Heart right ventricle (tissue), 16 donors: ENCODE measurements at regions not wholly inside any gene's neighbourhood (a gene's known extent, or its start where the extent isn't known, plus 50 kb on each side); places are given as distances from the start of the nearest gene placed in this dataset.

Experiments used
- ATAC-seq, 8 donors: fragments of 200-7000 bp; cut with Tn5 transposase; one replicate each; pipeline ENCODE4 v1.9.1; 2020; ENCODE audit warnings: mild to moderate bottlenecking in 8 of 8, moderate library complexity in 8 of 8, moderate number of reproducible peaks in 1 of 8
- DNase-seq, 2 donors: peaks; one replicate each; pipeline ENCODE4 v3.0.0-alpha.2; 2020
- H3K27ac ChIP-seq, 10 donors: fragments of 200-600 bp; sonication (generic) in 2 of 10; one replicate each; pipeline versions ENCODE4 v1.5.0 to v1.8.0; 2020 to 2022; ENCODE audit warnings: mild to moderate bottlenecking in 3 of 10
- H3K27me3 ChIP-seq, 7 donors: fragments of 200-600 bp; one replicate each; pipeline ENCODE4 v1.8.0; 2021 to 2022; ENCODE audit warnings: mild to moderate bottlenecking in 2 of 7
- H3K36me3 ChIP-seq, 9 donors: fragments of 200-600 bp; sonication (generic) in 1 of 9; one replicate each; pipeline versions ENCODE4 v1.5.0 to v1.8.0; 2020 to 2022; ENCODE audit warnings: mild to moderate bottlenecking in 2 of 9
- H3K4me1 ChIP-seq, 9 donors: fragments of 200-600 bp; sonication (generic) in 1 of 9; one replicate each; pipeline versions ENCODE4 v1.5.0 to v1.8.0; 2020 to 2022; ENCODE audit warnings: mild to moderate bottlenecking in 4 of 9
- H3K4me3 ChIP-seq, 10 donors: fragments of 200-600 bp; sonication (generic) in 2 of 10; one replicate each; pipeline versions ENCODE4 v1.5.0 to v1.8.0; 2020 to 2022; ENCODE audit warnings: mild to moderate bottlenecking in 7 of 10, moderate library complexity in 2 of 10
- H3K9me3 ChIP-seq, 11 donors: fragments of 200-600 bp in 10 of 11; sonication (generic) in 2 of 11; one replicate each; pipeline versions ENCODE4 v1.5.0 to v1.8.0; 2013 to 2022; ENCODE audit warnings: mild to moderate bottlenecking in 2 of 11, control low read depth in 1 of 11, moderate library complexity in 1 of 11
- CTCF ChIP-seq, 9 donors: fragments of 200-600 bp; sonication (generic) in 2 of 9; IDR thresholded peaks; one replicate each; pipeline versions ENCODE4 v1.5.0 to v1.8.0; 2021 to 2022; ENCODE audit warnings: antibody characterized with exemption in 9 of 9, mild to moderate bottlenecking in 5 of 9, moderate library complexity in 1 of 9
- WGBS, 2 donors: extraction: QIAGEN DNeasy Blood & Tissue Kit; methylation state at CpG; one replicate each; pipeline ENCODE4 v1.1.7; 2013; ENCODE audit warnings: inconsistent platforms in 1 of 2; 5-methylcytosine and 5-hydroxymethylcytosine counted together
- intact Hi-C, 10 donors: fragments of 100-400 bp; cut with DNase I; formaldehyde crosslinking; loops; one replicate each; pipeline versions ENCODE4 v1.11.1 to v1.14.2; 2022
- donor health status: Arrhythmogenic right ventricular cardiomyopathy.
- donor health status: ischemic (EF 13 %, LVEDD 7.1; RV severe dilation, severe dysfunction).
- donor health status: healthy with polysubstance abuse.
- donor health status: DM: no; HTN: yes; CAD: no.
- donor health status: DM: no; HTN: no; CAD: no.
- donor health status: ischemic (EF 25% LVEDD 6.9; RV normal size, moderate dysfunction).
- donor health status: ischemic (EF 25% LVEDD 5.7; RV mildly dilated, moderate dysfunction).
- donor health status: healthy.
- donor health status: DM: yes; HTN: yes; CAD: no.
- donor health status: Ischemic cardiomyopathy.
- donor health status: ischemic (EF 35%, LVEDD 5.7; RV mildly dilated, moderate dysfunction).
- donor health status: nonischemic (EF 11% LVEDD 7.7; RV severe dilation, severe dysfunction).
- donor health status: DM: yes; HTN: yes; CAD: no.
- donor health status: PGD.
- donor health status: ischemic (EF 29% LVEDD 5.4; RV normal size, mild dysfunction).
- donor health status: nonischemic (EF 23%, LVEDD 6.1; RV moderate dilation, normal function).

GRCh38 chr6:104022126-104022525, 837.6 kb downstream of the HACE1 start:
- Histone ChIP-seq H3K4me3 (no peak overlapping the region), H3K27me3 (no peaks in the 10 kb centered on the region), H3K4me1 (no peaks in the 10 kb centered on the region), H3K36me3 (no peaks in the 10 kb centered on the region), H3K27ac (no peak overlapping the region), H3K9me3 (no peaks in the 10 kb centered on the region)
- intact Hi-C loops, result no loop called here
- DNase-seq (no peak), ATAC-seq (no peak)
- TF ChIP-seq CTCF (IDR thresholded peaks at IDR 0.05), result no peak

GRCh38 chr6:104019075-104019753, 840.5 kb downstream of the HACE1 start:
- no peak for TF ChIP-seq CTCF (IDR thresholded peaks at IDR 0.05)
- 66 to 76% methylated on average over 8 of the region's 8 CpGs for WGBS, 2 donors
- no peak for DNase-seq
- no peaks in the 10 kb centered on the region for H3K4me1 ChIP-seq
- H3K27ac ChIP-seq, result no peak overlapping the region
- no peak for ATAC-seq
- no peak overlapping the region for H3K4me3 ChIP-seq
- H3K9me3 ChIP-seq, result no peaks in the 10 kb centered on the region
- intact Hi-C loops, result no loop called here
- H3K27me3 ChIP-seq, result no peaks in the 10 kb centered on the region
- no peaks in the 10 kb centered on the region for H3K36me3 ChIP-seq

GRCh38 chr6:104017410-104018381, 842.0 kb downstream of the HACE1 start:
- Histone ChIP-seq H3K27me3 (no peaks in the 10 kb centered on the region), H3K9me3 (peaks cover 0 to 2% (median 0%) of the 10 kb centered on the region in 11 donors), H3K36me3 (no peaks in the 10 kb centered on the region), H3K4me1 (no peaks in the 10 kb centered on the region), H3K27ac (no peak overlapping the region), H3K4me3 (no peak overlapping the region)
- TF ChIP-seq CTCF (IDR thresholded peaks at IDR 0.05), result no peak
- intact Hi-C loops, result no loop called here
- ATAC-seq (no peak), DNase-seq (no peak)
- 78 to 84% methylated on average over 6 of the region's 6 CpGs for WGBS, 2 donors

- no peaks in the 10 kb centered on the region for H3K27me3 ChIP-seq
- no peak overlapping the region for H3K27ac ChIP-seq
- ATAC-seq (no peak), DNase-seq (no peak)
- intact Hi-C loops, result no loop called here
- TF ChIP-seq CTCF (IDR thresholded peaks at IDR 0.05), result no peak
- no peaks in the 10 kb centered on the region for H3K36me3 ChIP-seq
- peaks cover 0 to 2% (median 0%) of the 10 kb centered on the region in 11 donors for H3K9me3 ChIP-seq
- no peaks in the 10 kb centered on the region for H3K4me1 ChIP-seq
- WGBS, 2 donors, result 82 to 85% methylated on average over 2 of the region's 2 CpGs
- no peak overlapping the region for H3K4me3 ChIP-seq
Observed at GRCh38 chr6:104014163-104014959, 845.4 kb downstream of the HACE1 start.
